Left lung (tissue), 4 donors: ENCODE measurements at regions not wholly inside any gene's neighbourhood (a gene's known extent, or its start where the extent isn't known, plus 50 kb on each side); places are given as distances from the start of the nearest gene placed in this dataset.
A peak's percentile ranks its signal among the peaks of the same experiment; 100 is the strongest.

Source experiments
- ATAC-seq: fragments of 200-7000 bp; cut with Tn5 transposase; one replicate; pipeline ENCODE4 v1.9.1; 2020; ENCODE audit warnings: moderate library complexity
- DNase-seq, 4 donors: peaks; one replicate each; pipeline ENCODE4 v3.0.0-alpha.2; 2013 to 2020
- H3K27ac ChIP-seq, 2 donors: fragments of 200-600 bp; sonication (generic) in 1 of 2; one replicate each; pipeline versions ENCODE4 v1.5.0 to v1.8.0; 2020 to 2021
- H3K27me3 ChIP-seq, 2 donors: fragments of 200-600 bp; sonication (generic) in 1 of 2; one replicate each; pipeline versions ENCODE4 v1.5.0 to v1.8.0; 2020 to 2021
- H3K36me3 ChIP-seq, 2 donors: fragments of 200-600 bp; sonication (generic) in 1 of 2; one replicate each; pipeline versions ENCODE4 v1.5.0 to v1.8.0; 2020 to 2021
- H3K4me1 ChIP-seq, 2 donors: fragments of 200-600 bp; one replicate each; pipeline ENCODE4 v1.8.0; 2021
- H3K4me3 ChIP-seq, 2 donors: fragments of 200-600 bp; sonication (generic) in 1 of 2; one replicate each; pipeline versions ENCODE4 v1.5.0 to v1.8.0; 2020 to 2021; ENCODE audit warnings: mild to moderate bottlenecking in 1 of 2
- H3K9me3 ChIP-seq, 2 donors: fragments of 200-600 bp; sonication (generic) in 1 of 2; one replicate each; pipeline versions ENCODE4 v1.5.0 to v1.8.0; 2020 to 2021
- CTCF ChIP-seq, 2 donors: fragments of 200-600 bp; sonication (generic) in 1 of 2; IDR thresholded peaks; one replicate each; pipeline versions ENCODE4 v1.5.0 to v1.8.0; 2021; ENCODE audit warnings: antibody characterized with exemption in 2 of 2
- intact Hi-C, 2 donors: fragments of 100-400 bp; cut with DNase I; formaldehyde crosslinking; loops; one replicate each; pipeline versions ENCODE4 v1.11.2 to v1.14.2; 2022
- donor health status: DM: no; HTN: yes; CAD: no.
- donor health status: DM: no; HTN: no; CAD: no.

GRCh38 chr6:105600336-105601260 is 197.7 kb upstream of the PREP start:
- Histone ChIP-seq H3K27me3 (no peaks in the 10 kb centered on the region), H3K9me3 (no peaks in the 10 kb centered on the region), H3K4me1 (peaks cover 0 to 22% of the 10 kb centered on the region in 2 donors), H3K27ac (peak overlapping the region in 1 of 2 donors; percentile 73), H3K36me3 (no peaks in the 10 kb centered on the region), H3K4me3 (no peak overlapping the region)
- ATAC-seq = no peak
- TF ChIP-seq CTCF (IDR thresholded peaks at IDR 0.05) = no peak
- intact Hi-C loops = no loop called here
- no peak for DNase-seq

- Histone ChIP-seq H3K27me3 (no peaks in the 10 kb centered on the region), H3K4me1 (peaks cover 0 to 33% of the 10 kb centered on the region in 2 donors), H3K4me3 (no peak overlapping the region), H3K36me3 (no peaks in the 10 kb centered on the region), H3K27ac (no peak overlapping the region), H3K9me3 (no peaks in the 10 kb centered on the region)
- no peak for DNase-seq
- ATAC-seq = no peak
- no peak for TF ChIP-seq CTCF (IDR thresholded peaks at IDR 0.05)
- intact Hi-C loops = no loop called here
Measured at GRCh38 chr6:105598264-105598663, 195.4 kb upstream of the PREP start.

- H3K4me1 ChIP-seq = peaks cover 0 to 27% of the 10 kb centered on the region in 2 donors
- H3K27ac ChIP-seq = no peak overlapping the region
- H3K9me3 ChIP-seq = no peaks in the 10 kb centered on the region
- ATAC-seq (peak; percentile 64), DNase-seq (no peak)
- H3K4me3 ChIP-seq = no peak overlapping the region
- TF ChIP-seq CTCF (IDR thresholded peaks at IDR 0.05) = no peak
- H3K36me3 ChIP-seq = no peaks in the 10 kb centered on the region
- H3K27me3 ChIP-seq = no peaks in the 10 kb centered on the region
- intact Hi-C loops = no loop called here
Measured at GRCh38 chr6:105596284-105596755, 193.4 kb upstream of the PREP start.

GRCh38 chr6:105595829-105596228 is 192.9 kb upstream of the PREP start:
- intact Hi-C loops = no loop called here
- Histone ChIP-seq H3K9me3 (no peaks in the 10 kb centered on the region), H3K27ac (no peak overlapping the region), H3K4me1 (peaks cover 0 to 27% of the 10 kb centered on the region in 2 donors), H3K27me3 (no peaks in the 10 kb centered on the region), H3K4me3 (no peak overlapping the region), H3K36me3 (no peaks in the 10 kb centered on the region)
- DNase-seq = no peak
- no peak for TF ChIP-seq CTCF (IDR thresholded peaks at IDR 0.05)
- no peak for ATAC-seq

- ATAC-seq = no peak
Measured at GRCh38 chr6:105594821-105595220, 191.9 kb upstream of the PREP start.

More at GRCh38 chr6:105594821-105595220, 191.9 kb upstream of the PREP start:
- Histone ChIP-seq H3K27me3 (no peaks in the 10 kb centered on the region), H3K4me1 (peaks cover 0 to 20% of the 10 kb centered on the region in 2 donors), H3K27ac (no peak overlapping the region), H3K9me3 (no peaks in the 10 kb centered on the region), H3K36me3 (no peaks in the 10 kb centered on the region), H3K4me3 (no peak overlapping the region)
- intact Hi-C loops = no loop called here
- no peak for DNase-seq
- no peak for TF ChIP-seq CTCF (IDR thresholded peaks at IDR 0.05)
